ENCODE measurements at regions not wholly inside any gene's neighbourhood (a gene's known extent, or its start where the extent isn't known, plus 50 kb on each side); places are given as distances from the start of the nearest gene placed in this dataset.
"Not testable (repeated sequence)": the region's sequence is repeated elsewhere in the genome, so short reads cannot be mapped to it uniquely, and the experiment has no call there.

DNA sequence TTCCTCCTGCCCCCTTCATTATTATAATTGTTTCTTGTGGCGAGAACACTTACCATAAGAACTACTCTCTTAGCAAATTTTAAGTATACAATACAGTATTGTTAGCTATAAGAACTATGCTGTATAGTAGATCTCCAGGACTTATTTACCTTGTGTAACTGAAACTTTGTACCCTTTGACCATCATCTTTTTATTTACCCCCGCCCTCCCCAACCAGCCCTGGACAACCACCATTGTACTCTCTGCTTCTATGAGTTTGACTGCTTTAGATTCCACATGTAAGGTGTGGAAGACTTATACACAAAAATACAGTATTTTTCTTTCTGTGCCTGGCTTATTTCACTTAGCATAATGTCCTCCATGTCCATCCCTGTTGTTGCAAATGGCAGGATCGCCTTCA lies 161.1 kb downstream of the PHF8 start:
- DNase-seq (ENCODE audit: low read depth, low spot score): no peak

DNA sequence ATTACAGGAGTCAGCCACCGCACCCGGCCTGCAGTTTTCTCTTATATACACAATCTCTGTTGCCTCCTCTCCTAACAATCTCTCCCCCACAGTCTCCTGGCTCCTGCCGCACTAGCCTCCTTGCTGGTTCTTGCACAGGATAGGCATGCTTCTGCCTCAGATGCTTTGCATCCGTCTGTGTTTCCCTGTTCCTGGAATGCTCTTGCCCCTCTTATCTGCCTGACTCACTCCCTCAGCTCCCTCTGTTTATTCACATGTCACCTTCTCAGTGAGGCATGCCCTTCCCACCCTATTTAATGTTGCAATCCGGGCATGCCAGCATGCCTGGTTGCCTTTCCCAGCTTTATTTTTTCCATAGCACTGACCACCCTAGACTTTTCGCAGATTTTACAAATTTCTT lies 161.9 kb downstream of the PHF8 start:
- DNase-seq (ENCODE audit: low read depth, low spot score): peak; percentile 72

GRCh38 chrX:53880786-53881185 lies 163.5 kb downstream of the PHF8 start:
- DNase-seq (ENCODE audit: low read depth, low spot score): not testable (repeated sequence)

DNA sequence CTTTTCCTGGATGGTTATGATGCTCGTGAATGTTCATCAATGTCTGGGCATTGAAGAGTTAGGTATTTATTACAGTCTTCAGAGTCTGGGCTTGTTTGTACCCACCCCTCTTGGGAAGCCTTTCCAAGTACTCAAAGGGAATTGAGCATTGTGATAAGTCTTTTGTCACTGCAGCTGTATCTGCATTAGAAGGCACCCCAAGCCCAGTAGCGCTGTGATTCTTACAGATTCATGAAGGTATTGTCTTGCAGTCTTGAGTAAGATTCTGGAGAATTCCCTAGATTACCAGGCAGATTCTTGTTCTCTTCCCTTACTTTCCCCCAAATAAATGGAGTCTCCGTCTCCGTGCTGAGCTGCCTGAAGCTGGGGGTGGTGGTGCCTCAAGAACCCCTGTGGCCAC lies 173.4 kb upstream of the HUWE1 start:
- no peak for DNase-seq (ENCODE audit: low read depth, low spot score)

DNA sequence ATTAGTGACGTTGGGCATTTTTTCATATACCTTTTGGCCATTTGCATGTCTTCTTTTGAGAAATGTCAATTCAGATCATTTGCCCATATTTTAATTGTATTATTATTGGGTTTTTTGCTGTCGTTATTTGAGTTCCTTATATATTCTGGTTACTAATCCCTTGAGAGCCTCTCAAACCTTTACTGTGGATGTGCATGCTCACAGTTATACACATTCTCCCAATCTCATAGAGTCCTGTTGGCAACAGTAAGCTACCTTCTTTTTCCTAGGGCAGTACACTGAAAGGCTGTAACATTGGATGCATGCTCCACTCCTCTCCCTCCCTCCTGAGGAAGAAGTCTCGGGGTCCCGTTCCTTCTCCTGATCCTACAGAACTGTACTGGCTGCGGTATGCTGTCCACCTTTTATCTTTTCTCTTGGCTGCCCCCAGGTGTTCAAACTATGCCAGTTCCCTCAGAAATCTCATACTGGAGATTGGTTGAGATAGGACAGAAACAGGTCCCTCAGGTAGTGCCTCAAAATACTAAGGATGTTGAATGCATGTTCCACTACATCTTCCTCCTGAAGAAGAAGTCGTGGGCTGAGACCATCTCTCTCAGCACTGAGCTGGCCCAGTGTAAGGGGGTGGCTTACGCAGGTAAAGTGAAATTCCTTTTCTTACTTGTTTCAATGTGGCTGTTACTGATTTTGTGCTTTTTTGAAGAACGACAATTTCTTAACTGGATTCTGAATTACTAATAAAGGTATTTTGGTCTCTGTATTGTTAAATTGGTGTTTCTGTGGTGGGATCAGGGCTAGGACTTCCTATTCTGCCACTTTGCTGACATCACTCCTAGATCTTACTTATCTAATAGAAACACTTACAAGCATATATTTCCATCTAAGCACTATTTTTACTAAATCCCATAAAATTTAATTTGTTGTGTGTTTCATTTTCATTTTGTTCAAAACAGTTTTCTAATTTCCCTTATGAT lies 145.4 kb upstream of the HUWE1 start:
- peak; percentile 77 for DNase-seq (ENCODE audit: low read depth, low spot score)

- DNase-seq (ENCODE audit: low read depth, low spot score): no peak
Measured at GRCh38 chrX:53824686-53825085, 138.2 kb upstream of the HUWE1 start.

DNA sequence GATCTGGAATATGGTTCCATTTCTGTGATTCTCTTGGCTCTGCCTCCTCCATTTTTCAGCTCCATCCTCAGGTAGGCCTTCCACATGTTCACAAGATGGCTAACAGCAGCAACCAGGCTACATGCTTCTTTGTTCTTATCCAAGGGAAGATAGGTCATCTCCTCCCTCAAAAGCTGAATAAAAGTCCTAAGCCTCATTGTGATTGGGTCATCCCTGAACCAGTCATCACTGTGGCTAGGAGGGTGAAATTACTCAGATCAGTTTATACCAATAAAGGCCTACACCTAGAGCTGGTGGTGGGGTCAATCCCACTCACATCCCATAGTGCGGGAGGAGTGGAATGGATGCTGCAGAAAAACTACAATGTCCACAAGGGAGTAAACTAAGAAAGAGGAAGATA lies 131.6 kb upstream of the HUWE1 start:
- DNase-seq (ENCODE audit: low read depth, low spot score): not testable (repeated sequence)

- DNase-seq (ENCODE audit: low read depth, low spot score): no peak
Measured at GRCh38 chrX:53817548-53817947, 131.0 kb upstream of the HUWE1 start.

DNA sequence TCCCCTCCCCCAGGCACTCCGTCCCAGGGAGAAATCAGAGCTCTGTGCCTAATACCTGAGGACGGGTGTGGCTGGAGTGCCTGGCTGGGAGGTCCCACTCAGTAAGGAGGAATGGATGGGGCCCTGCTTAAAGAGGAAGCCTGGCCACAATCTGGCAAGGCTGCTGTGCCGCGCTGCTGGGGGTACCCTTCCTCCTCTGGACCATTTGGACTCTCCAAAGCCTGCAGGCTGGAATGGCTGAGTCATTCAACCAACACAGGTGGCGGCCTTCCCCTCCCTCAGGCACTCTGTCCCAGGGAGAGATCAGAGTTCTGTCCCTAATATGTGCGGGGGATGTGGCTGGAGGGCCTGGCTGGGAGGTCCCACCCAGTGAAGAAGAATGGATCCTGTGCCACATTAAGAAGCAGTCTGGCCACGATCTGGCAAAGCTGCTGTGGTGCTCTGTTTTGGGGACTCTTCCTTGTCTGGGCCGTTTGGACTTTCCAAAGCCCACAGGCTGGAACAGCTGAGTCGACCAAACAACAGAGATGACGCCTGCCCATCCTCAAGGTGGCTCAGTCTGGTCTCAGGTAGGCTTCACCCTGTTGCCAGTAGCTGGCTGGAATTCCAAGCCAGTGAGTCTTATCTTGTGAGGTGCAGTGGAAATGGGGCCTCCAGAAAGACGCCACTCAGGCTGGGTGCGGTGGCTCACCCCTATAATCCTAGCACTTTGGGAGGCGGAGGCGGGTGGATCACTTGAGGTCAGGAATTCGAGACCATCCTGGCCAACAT lies 127.3 kb upstream of the HUWE1 start:
- peak; percentile 68 for DNase-seq (ENCODE audit: low read depth, low spot score)

DNA sequence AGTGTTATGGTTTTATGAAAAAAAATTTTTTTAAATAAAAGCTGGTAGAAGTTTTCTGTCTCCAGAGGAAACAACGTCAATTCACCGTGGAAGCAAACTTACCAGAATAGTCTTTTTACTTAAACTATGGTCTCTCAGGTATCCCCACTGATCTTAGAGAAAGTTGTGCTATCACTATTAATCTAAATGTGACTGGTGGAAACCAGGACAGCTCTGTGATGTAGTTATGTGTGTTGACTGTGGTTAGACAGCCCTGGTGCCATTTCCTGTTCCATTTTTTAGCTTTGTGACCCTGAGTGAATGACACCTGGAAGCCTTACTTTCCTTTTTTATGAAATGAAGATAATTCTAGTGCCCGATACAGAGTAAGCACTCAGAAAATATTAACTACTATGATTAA lies 111.8 kb upstream of the HUWE1 start:
- no peak for DNase-seq (ENCODE audit: low read depth, low spot score)

- DNase-seq (ENCODE audit: low read depth, low spot score): no peak
Measured at GRCh38 chrX:53795576-53795975, 109.1 kb upstream of the HUWE1 start.

GRCh38 chrX:53794181-53794580 lies 107.7 kb upstream of the HUWE1 start:
- DNase-seq (ENCODE audit: low read depth, low spot score): no peak

DNA sequence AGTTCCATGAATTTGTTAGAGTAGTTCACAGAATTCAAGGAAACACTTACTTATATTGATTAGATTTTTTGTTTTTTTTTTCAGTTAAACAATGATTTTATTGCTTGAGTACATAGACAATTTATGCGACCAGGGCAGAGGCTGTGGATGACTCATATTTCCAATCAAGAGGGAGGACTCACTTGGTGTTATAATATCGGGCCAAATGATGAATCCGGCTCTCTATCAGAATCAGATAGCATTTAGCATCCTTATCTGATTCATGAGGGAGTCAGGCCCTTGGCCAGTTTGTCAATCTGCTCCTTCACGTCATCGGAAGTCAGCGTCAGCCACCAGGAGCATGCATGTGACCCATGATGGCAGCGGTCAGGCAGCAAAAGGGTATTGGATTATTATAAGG lies 82.3 kb upstream of the HUWE1 start:
- DNase-seq (ENCODE audit: low read depth, low spot score): no peak

DNA sequence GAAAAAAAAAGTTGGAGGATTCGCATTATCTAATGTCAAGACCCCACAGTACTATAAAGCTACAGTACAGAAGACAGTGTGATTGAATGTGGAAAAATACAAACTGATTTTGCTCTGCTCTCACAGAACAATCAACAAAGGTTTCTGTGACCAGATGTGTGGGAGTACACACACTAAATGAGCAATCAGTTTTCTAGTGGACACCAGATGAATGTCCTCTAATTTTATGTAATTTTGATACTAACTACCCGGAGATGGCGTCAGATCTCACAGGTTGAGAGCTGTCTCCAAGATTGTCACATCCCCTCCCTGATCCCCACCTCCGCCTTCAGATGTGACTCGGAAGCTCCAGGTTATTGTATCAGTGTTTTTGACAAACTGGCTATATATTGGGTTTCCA lies 81.9 kb upstream of the HUWE1 start:
- DNase-seq (ENCODE audit: low read depth, low spot score): no peak

DNA sequence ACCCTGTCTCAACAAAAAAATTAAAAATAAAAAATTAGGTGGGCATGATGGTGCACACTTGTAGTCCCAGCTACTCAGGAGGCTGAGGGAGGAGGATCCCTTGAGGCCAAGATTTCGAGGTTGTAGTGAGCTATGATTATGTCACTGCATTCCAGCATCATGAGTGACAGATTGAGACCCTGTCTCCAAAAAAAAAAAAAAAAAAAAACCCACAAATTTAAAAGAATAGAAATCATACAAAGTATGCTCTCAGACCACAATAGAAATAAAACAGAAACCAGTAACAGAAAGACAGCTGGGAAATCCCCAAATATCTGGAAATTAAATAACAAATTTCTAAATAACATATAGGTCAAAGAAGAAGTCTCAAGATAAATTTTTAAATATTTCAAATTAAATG lies 81.0 kb upstream of the HUWE1 start:
- no peak for DNase-seq (ENCODE audit: low read depth, low spot score)

DNA sequence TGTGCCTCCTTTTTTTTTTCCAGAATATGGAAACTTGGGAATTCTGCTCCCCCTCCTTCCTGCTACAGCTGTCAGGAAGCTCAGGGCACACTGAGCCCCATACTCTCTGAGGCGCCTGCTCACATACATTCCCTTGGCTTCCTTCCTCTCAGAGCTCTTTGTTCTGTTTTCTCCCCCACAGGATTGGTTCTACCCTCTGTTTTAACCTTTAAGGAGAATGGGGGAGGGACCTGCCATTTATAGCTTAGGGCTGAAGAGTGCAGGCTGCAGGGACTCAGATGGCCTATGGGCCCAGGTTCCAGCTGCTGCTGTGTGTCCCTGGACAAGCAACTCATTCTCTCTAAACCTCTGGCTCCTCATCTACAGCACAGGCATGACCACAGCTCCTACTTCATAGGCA lies 70.7 kb upstream of the HUWE1 start:
- peak; percentile 55 for DNase-seq (ENCODE audit: low read depth, low spot score)

DNA sequence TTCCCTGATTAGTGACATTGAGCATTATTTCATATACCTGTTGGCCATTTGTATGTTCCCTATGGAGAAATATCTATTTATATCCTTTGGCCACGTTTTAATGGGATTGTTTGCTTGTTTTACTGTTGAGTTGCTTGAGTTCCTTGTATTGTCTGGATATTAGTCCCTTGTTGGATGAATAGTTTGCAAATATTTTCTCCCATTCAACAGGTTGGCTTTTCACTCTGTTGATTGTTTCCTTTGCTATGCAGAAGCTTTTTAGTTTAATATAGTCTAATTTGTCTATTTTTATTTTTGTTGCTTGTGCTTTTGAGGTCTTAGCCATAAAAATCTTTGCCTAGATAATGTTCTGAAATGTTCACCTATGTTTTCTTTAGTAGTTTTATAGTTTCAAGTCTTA lies 60.2 kb upstream of the HUWE1 start:
- no peak for DNase-seq (ENCODE audit: low read depth, low spot score)

DNA sequence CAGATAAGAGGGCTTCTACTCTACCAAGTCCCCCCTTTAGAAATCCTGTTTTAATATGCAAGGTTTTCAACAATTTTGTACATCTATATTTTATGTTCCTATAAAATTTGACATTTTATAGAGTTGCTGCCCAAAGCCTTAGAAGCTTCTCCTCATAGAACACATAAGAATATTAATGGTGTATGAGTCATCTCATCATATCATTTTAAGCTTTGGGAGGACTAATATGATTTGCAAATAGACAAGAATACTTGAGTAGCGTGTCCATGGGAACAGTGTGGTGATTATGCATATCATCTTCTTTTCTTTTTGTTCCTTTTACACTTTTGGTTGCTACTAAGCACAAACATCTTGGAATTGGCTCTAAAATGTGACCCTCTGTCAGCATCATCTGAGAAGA lies 56.7 kb upstream of the HUWE1 start:
- DNase-seq (ENCODE audit: low read depth, low spot score): no peak

DNA sequence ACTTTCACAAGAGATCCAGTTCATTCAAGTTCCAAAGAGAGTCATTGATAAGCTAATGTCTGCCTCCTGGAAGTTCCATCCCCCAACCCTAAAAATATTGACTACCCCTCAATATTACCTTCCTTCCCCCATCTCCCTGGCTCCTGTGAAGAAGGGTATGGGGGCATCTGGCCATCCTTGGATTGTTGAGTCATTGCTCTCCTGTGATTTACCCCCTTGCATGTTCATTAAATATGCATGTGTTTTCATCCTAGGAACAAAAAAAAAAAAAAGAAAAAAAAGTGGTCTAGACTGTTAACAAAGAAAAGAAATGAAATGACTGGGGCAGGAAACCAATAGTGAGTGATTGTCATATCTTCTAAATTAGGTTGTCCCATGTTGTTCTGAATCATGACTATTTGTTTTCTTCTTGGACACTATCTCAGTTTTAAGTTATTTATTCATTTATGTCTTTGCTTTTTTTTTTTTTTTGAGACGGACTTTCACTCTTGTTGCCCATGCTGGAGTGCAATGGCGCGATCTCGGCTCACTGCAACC lies 51.9 kb upstream of the HUWE1 start:
- no peak for DNase-seq (ENCODE audit: low read depth, low spot score)

Data from ELF-1 (cell line).